Uterus (tissue), 3 donors: ENCODE measurements at regions not wholly inside any gene's neighbourhood (a gene's known extent, or its start where the extent isn't known, plus 50 kb on each side); places are given as distances from the start of the nearest gene placed in this dataset.
"Not testable (repeated sequence)": the region's sequence is repeated elsewhere in the genome, so short reads cannot be mapped to it uniquely, and the experiment has no call there.

ENCODE experiments used
- DNase-seq, 2 donors: peaks; one replicate each; pipeline ENCODE4 v3.0.0-alpha.2; 2019 to 2020
- H3K27ac ChIP-seq, 2 donors: fragments of 200-600 bp; sonication (generic); 1 replicate in 1 of 2; 2 replicates in 1 of 2; pipeline ENCODE4 v1.5.1; 2016 to 2018
- H3K27me3 ChIP-seq, 2 donors: fragments of 200-600 bp; sonication (generic); one replicate each; pipeline ENCODE4 v1.5.1; 2018 to 2019; ENCODE audit warnings: control low read depth in 1 of 2
- H3K36me3 ChIP-seq, 2 donors: fragments of 200-600 bp; sonication (generic); one replicate each; pipeline ENCODE4 v1.5.1; 2019; ENCODE audit warnings: control low read depth in 1 of 2
- H3K4me1 ChIP-seq, 2 donors: fragments of 200-600 bp; sonication (generic); one replicate each; pipeline ENCODE4 v1.5.1; 2018 to 2019; ENCODE audit warnings: control low read depth in 1 of 2
- H3K4me3 ChIP-seq, 2 donors: fragments of 200-600 bp; sonication (generic); 1 replicate in 1 of 2; 2 replicates in 1 of 2; pipeline ENCODE4 v1.5.1; 2018 to 2019; ENCODE audit warnings: mild to moderate bottlenecking in 1 of 2
- H3K9me3 ChIP-seq, 2 donors: fragments of 200-600 bp; sonication (generic); one replicate each; pipeline ENCODE4 v1.5.1; 2019; ENCODE audit warnings: control low read depth in 1 of 2
- POLR2A ChIP-seq, 2 donors: fragments of 450-650 bp; IDR thresholded peaks; one replicate each; pipeline ENCODE4 v1.6.1; 2016; ENCODE audit warnings: antibody characterized with exemption in 2 of 2, mild to moderate bottlenecking in 1 of 2, moderate library complexity in 1 of 2
- intact Hi-C: fragments of 100-400 bp; cut with DNase I; formaldehyde crosslinking; loops from one replicate; pipeline ENCODE4 v1.15.1; 2023; ENCODE audit warnings: low total_unique reads
- TF ChIP-seq, protein P1 (sequence below), 4 experiments: fragments of 200-600 bp in 2 of 4; fragments of 450-650 bp in 2 of 4; sonication (generic) in 2 of 4; IDR thresholded peaks; one replicate each; pipeline ENCODE4 v1.5.1; 2016 to 2019; ENCODE audit warnings: antibody characterized with exemption in 4 of 4, mild to moderate bottlenecking in 2 of 4, moderate library complexity in 1 of 4
- donor health status: DM: yes; HTN: yes; CAD: no.

DNA sequence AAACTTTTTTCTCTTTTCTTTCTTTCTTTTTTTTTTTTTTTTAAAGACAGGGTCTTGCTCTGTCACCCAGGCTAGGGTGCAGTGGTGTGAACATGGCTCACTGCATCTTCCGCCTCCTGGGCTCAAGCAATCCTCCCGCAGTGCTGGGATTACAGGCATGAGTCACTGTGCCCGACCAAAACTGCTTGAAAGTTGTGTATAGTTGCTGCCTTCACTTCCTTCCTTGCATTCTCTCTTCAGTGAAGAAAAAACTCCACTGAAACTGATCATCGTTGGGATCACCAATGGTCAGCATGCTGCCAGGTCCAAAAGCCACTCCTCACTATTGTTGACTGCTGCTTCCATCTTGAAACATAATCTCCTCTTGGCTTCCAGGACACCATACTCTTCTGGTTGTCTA is 66.6 kb upstream of the CTNNA1 start:
- intact Hi-C loops: no loop called here
- no peaks in the 10 kb centered on the region for H3K36me3 ChIP-seq
- H3K9me3 ChIP-seq: no peaks in the 10 kb centered on the region
- H3K27me3 ChIP-seq: no peaks in the 10 kb centered on the region
- H3K4me3 ChIP-seq: no peak overlapping the region
- no peak for DNase-seq
- no peaks in the 10 kb centered on the region for H3K4me1 ChIP-seq
- H3K27ac ChIP-seq: no peak overlapping the region
- TF ChIP-seq, protein P1, sequence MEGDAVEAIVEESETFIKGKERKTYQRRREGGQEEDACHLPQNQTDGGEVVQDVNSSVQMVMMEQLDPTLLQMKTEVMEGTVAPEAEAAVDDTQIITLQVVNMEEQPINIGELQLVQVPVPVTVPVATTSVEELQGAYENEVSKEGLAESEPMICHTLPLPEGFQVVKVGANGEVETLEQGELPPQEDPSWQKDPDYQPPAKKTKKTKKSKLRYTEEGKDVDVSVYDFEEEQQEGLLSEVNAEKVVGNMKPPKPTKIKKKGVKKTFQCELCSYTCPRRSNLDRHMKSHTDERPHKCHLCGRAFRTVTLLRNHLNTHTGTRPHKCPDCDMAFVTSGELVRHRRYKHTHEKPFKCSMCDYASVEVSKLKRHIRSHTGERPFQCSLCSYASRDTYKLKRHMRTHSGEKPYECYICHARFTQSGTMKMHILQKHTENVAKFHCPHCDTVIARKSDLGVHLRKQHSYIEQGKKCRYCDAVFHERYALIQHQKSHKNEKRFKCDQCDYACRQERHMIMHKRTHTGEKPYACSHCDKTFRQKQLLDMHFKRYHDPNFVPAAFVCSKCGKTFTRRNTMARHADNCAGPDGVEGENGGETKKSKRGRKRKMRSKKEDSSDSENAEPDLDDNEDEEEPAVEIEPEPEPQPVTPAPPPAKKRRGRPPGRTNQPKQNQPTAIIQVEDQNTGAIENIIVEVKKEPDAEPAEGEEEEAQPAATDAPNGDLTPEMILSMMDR (IDR thresholded peaks at IDR 0.05): no peak
- no peak for TF ChIP-seq POLR2A (IDR thresholded peaks at IDR 0.05)

- DNase-seq: no peak
- intact Hi-C loops: no loop called here
These were observed 68.0 kb upstream of the CTNNA1 start for GRCh38 chr5:138685193-138685745.

GRCh38 chr5:138682462-138682861 is 70.8 kb upstream of the CTNNA1 start:
- H3K36me3 ChIP-seq, H3K4me1 ChIP-seq, H3K9me3 ChIP-seq, H3K27me3 ChIP-seq, intact Hi-C loops, H3K4me3 ChIP-seq, DNase-seq, H3K27ac ChIP-seq: not testable (repeated sequence)

More at GRCh38 chr5:138685193-138685745, 68.0 kb upstream of the CTNNA1 start:
- no peak overlapping the region for H3K4me3 ChIP-seq
- no peak overlapping the region for H3K27ac ChIP-seq
- no peaks in the 10 kb centered on the region for H3K36me3 ChIP-seq
- no peaks in the 10 kb centered on the region for H3K4me1 ChIP-seq
- H3K27me3 ChIP-seq: no peaks in the 10 kb centered on the region
- TF ChIP-seq POLR2A (IDR thresholded peaks at IDR 0.05): no peak
- TF ChIP-seq, protein P1 (IDR thresholded peaks at IDR 0.05): no peak
- H3K9me3 ChIP-seq: no peaks in the 10 kb centered on the region

DNA sequence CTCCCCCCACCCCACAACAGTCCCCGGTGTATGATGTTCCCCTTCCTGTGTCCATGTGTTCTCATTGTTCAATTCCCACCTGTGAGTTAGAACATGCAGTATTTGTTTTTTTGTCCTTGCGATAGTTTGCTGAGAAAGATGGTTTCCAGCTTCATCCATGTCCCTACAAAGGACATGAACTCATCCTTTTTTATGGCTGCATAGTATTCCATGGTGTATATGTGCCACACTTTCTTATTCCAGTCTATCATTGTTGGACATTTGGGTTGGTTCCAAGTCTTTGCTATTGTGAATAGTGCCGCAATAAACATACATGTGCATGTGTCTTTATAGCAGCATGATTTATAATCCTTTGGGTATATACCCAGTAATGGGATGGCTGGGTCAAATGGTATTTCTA is 74.4 kb upstream of the CTNNA1 start:
- H3K4me3 ChIP-seq, H3K36me3 ChIP-seq, H3K9me3 ChIP-seq, intact Hi-C loops, DNase-seq, H3K4me1 ChIP-seq, H3K27me3 ChIP-seq, H3K27ac ChIP-seq: not testable (repeated sequence)

- no peak overlapping the region for H3K4me3 ChIP-seq
- no peaks in the 10 kb centered on the region for H3K4me1 ChIP-seq
- no peaks in the 10 kb centered on the region for H3K9me3 ChIP-seq
- TF ChIP-seq, protein P1 (IDR thresholded peaks at IDR 0.05): no peak
- TF ChIP-seq POLR2A (IDR thresholded peaks at IDR 0.05): no peak
- intact Hi-C loops: no loop called here
- H3K27me3 ChIP-seq: no peaks in the 10 kb centered on the region
- H3K27ac ChIP-seq: no peak overlapping the region
- no peak for DNase-seq
- H3K36me3 ChIP-seq: no peaks in the 10 kb centered on the region
These were observed 75.4 kb upstream of the CTNNA1 start for GRCh38 chr5:138677782-138678181.

DNA sequence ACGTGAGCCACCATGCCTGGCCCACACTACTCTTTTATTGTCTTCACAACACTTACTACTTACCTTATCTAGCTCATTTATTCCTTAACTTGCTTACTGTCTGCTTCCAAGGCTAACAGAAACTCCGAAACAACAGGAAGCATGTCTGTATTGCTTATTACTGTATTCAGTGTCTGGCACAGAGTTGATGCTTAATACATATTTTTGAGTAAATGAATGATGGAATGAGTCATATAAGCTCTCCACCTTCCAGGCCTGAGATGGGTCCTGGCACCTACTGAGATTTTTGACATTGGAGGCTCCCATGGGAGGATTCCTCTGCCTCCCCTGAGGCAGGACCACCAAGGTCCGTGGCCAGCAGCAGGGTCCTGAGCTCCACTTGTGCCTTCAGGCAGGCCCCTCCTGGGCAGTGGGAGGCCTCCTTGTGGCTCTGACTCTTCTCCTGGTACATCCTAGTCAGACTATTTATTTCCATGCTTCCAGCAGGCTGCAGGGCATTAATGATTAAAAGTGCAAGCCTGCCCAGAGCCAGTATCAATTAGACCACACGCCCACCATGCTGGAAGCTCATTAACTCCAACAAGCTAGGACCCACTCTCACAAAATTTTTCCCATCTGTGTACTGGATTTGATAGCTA is 76.5 kb upstream of the CTNNA1 start:
- Histone ChIP-seq H3K27me3 (no peaks in the 10 kb centered on the region), H3K36me3 (no peaks in the 10 kb centered on the region), H3K4me1 (no peaks in the 10 kb centered on the region), H3K4me3 (no peak overlapping the region), H3K9me3 (no peaks in the 10 kb centered on the region), H3K27ac (no peak overlapping the region)
- TF ChIP-seq, protein P1 (IDR thresholded peaks at IDR 0.05): no peak
- TF ChIP-seq POLR2A (IDR thresholded peaks at IDR 0.05): no peak
- intact Hi-C loops: no loop called here
- DNase-seq: no peak
